ENCODE measurements at regions not wholly inside any gene's neighbourhood (a gene's known extent, or its start where the extent isn't known, plus 50 kb on each side); places are given as distances from the start of the nearest gene placed in this dataset.
"Not testable (repeated sequence)": the region's sequence is repeated elsewhere in the genome, so short reads cannot be mapped to it uniquely, and the experiment has no call there.

- intact Hi-C loops (cut with micrococcal nuclease): no loop called here
- Histone ChIP-seq H3K9me3 (replicated peaks) (peaks cover 3% of the 10 kb centered on the region), H3K27me3 (ENCODE audit: low read depth) (no peaks in the 10 kb centered on the region), H3K4me3 (no peak overlapping the region), H3K36me3 (no peaks in the 10 kb centered on the region), H3K27ac (replicated peaks) (no peak overlapping the region), H3K4me1 (no peaks in the 10 kb centered on the region)
- DNase-seq: no peak
- no peak for TF ChIP-seq CTCF (IDR thresholded peaks at IDR 0.05; ENCODE audit: borderline replicate concordance)
Observed at GRCh38 chr4:75285837-75286236, 228.4 kb downstream of the RCHY1 start.

- no peak for DNase-seq
- peaks cover 13% of the 10 kb centered on the region for H3K9me3 ChIP-seq (replicated peaks)
- no peaks in the 10 kb centered on the region for H3K27me3 ChIP-seq (ENCODE audit: low read depth)
- H3K4me3 ChIP-seq: no peak overlapping the region
- intact Hi-C loops (cut with micrococcal nuclease): no loop called here
- no peaks in the 10 kb centered on the region for H3K4me1 ChIP-seq
- no peak for TF ChIP-seq CTCF (IDR thresholded peaks at IDR 0.05; ENCODE audit: borderline replicate concordance)
- H3K36me3 ChIP-seq: no peaks in the 10 kb centered on the region
- no peak overlapping the region for H3K27ac ChIP-seq (replicated peaks)
Observed at GRCh38 chr4:75284831-75285230, 229.4 kb downstream of the RCHY1 start.

GRCh38 chr4:75280461-75280860 is 233.7 kb downstream of the RCHY1 start:
- H3K4me3 ChIP-seq; H3K27ac ChIP-seq (replicated peaks); H3K36me3 ChIP-seq; intact Hi-C loops (cut with micrococcal nuclease); H3K4me1 ChIP-seq; DNase-seq; H3K27me3 ChIP-seq (ENCODE audit: low read depth): not testable (repeated sequence)
- H3K9me3 ChIP-seq (replicated peaks): peaks cover 27% of the 10 kb centered on the region

GRCh38 chr4:75259306-75259705 is 254.9 kb downstream of the RCHY1 start:
- H3K4me1 ChIP-seq: no peaks in the 10 kb centered on the region

GRCh38 chr4:75255261-75255660 is 258.9 kb downstream of the RCHY1 start:
- no peak for DNase-seq
- H3K4me1 ChIP-seq: no peaks in the 10 kb centered on the region
- H3K9me3 ChIP-seq (replicated peaks): no peaks in the 10 kb centered on the region
- H3K27me3 ChIP-seq (ENCODE audit: low read depth): no peaks in the 10 kb centered on the region
- H3K4me3 ChIP-seq: no peak overlapping the region
- no peak overlapping the region for H3K27ac ChIP-seq (replicated peaks)
- intact Hi-C loops (cut with micrococcal nuclease): no loop called here
- no peaks in the 10 kb centered on the region for H3K36me3 ChIP-seq
- TF ChIP-seq CTCF (IDR thresholded peaks at IDR 0.05; ENCODE audit: borderline replicate concordance): no peak

More at GRCh38 chr4:75259306-75259705, 254.9 kb downstream of the RCHY1 start:
- intact Hi-C loops (cut with micrococcal nuclease): no loop called here
- no peak for DNase-seq
- Histone ChIP-seq H3K4me3 (no peak overlapping the region), H3K27ac (replicated peaks) (no peak overlapping the region), H3K9me3 (replicated peaks) (no peaks in the 10 kb centered on the region), H3K27me3 (ENCODE audit: low read depth) (no peaks in the 10 kb centered on the region), H3K36me3 (no peaks in the 10 kb centered on the region)
- no peak for TF ChIP-seq CTCF (IDR thresholded peaks at IDR 0.05; ENCODE audit: borderline replicate concordance)

- Histone ChIP-seq H3K4me1 (no peaks in the 10 kb centered on the region), H3K27ac (replicated peaks) (no peak overlapping the region), H3K4me3 (no peak overlapping the region), H3K9me3 (replicated peaks) (no peaks in the 10 kb centered on the region), H3K36me3 (no peaks in the 10 kb centered on the region), H3K27me3 (ENCODE audit: low read depth) (no peaks in the 10 kb centered on the region)
- no peak for DNase-seq
- intact Hi-C loops (cut with micrococcal nuclease): no loop called here
- TF ChIP-seq CTCF (IDR thresholded peaks at IDR 0.05; ENCODE audit: borderline replicate concordance): no peak
Observed at GRCh38 chr4:75254745-75255144, 259.5 kb downstream of the RCHY1 start.

GRCh38 chr4:75253094-75253493 is 261.1 kb downstream of the RCHY1 start:
- H3K4me3 ChIP-seq; intact Hi-C loops (cut with micrococcal nuclease); H3K27ac ChIP-seq (replicated peaks); H3K36me3 ChIP-seq; H3K27me3 ChIP-seq (ENCODE audit: low read depth); H3K9me3 ChIP-seq (replicated peaks); DNase-seq; H3K4me1 ChIP-seq: not testable (repeated sequence)

Measured in left ventricle myocardium inferior (tissue), 1 donor.